Kidney (tissue), 13 donors: ENCODE measurements at regions not wholly inside any gene's neighbourhood (a gene's known extent, or its start where the extent isn't known, plus 50 kb on each side); places are given as distances from the start of the nearest gene placed in this dataset.

Experiments
- DNase-seq, 5 donors: peaks; one replicate each; pipeline ENCODE4 v3.0.0-alpha.2; 2013 to 2020
- FAIRE-seq: peaks from 2 replicates; lab custom pipeline; 2012; peaks lifted over from hg19 to GRCh38; lab: Jason Lieb, UNC
- H3K27ac ChIP-seq, 2 donors: one replicate each; pipeline ENCODE4 v1.7.0; 2013; ENCODE audit warnings: low read depth in 2 of 2, low read length in 2 of 2, inconsistent platforms in 1 of 2
- H3K27me3 ChIP-seq: one replicate; pipeline ENCODE4 v1.7.1; 2013; ENCODE audit warnings: low read length, inconsistent platforms; ENCODE audit not compliant: control insufficient read depth, insufficient read depth
- H3K36me3 ChIP-seq, 3 donors: one replicate each; pipeline versions ENCODE4 v1.7.0 to v1.7.1; 2013; ENCODE audit warnings: low read length in 3 of 3, control low read depth in 1 of 3, inconsistent platforms in 1 of 3; ENCODE audit not compliant: insufficient read depth in 3 of 3, control insufficient read depth in 2 of 3
- H3K4me1 ChIP-seq, 3 donors: one replicate each; pipeline versions ENCODE4 v1.7.0 to v1.7.1; 2013; ENCODE audit warnings: low read length in 3 of 3, inconsistent platforms in 1 of 3, low read depth in 1 of 3; ENCODE audit not compliant: control insufficient read depth in 2 of 3, insufficient read depth in 2 of 3
- H3K4me3 ChIP-seq, 3 donors: one replicate each; pipeline versions ENCODE4 v1.7.0 to v1.8.1; 2013; ENCODE audit warnings: low read length in 3 of 3, control low read depth in 1 of 3, inconsistent platforms in 1 of 3
- H3K9ac ChIP-seq, 3 donors: one replicate each; pipeline versions ENCODE4 v1.7.0 to v1.7.1; 2013; ENCODE audit warnings: low read length in 3 of 3, control low read depth in 1 of 3, inconsistent platforms in 1 of 3
- H3K9me3 ChIP-seq, 3 donors: one replicate each; pipeline versions ENCODE4 v1.7.0 to v1.7.1; 2013; ENCODE audit warnings: low read length in 3 of 3, control low read depth in 1 of 3, inconsistent platforms in 1 of 3; ENCODE audit not compliant: control insufficient read depth in 2 of 3, insufficient read depth in 1 of 3
- intact Hi-C: fragments of 100-400 bp; cut with DNase I; formaldehyde crosslinking; loops from one replicate; pipeline ENCODE4 v1.11.1; 2022
- TF ChIP-seq, protein P1 (sequence below): IDR thresholded peaks from 3 replicates; pipeline ENCODE4 v1.5.1; 2012; ENCODE audit warnings: mild to moderate bottlenecking, moderate library complexity, borderline replicate concordance; ENCODE audit not compliant: insufficient read depth; ENCODE audit errors: extremely low read depth
- donor health status: control.
- donor health status: control.
- donor health status: control.
- donor health status: control.
- donor health status: control.
- donor health status: DM: yes; HTN: yes; CAD: no.
- donor health status: Normal renal cell carcinoma (clear cell type).

DNA sequence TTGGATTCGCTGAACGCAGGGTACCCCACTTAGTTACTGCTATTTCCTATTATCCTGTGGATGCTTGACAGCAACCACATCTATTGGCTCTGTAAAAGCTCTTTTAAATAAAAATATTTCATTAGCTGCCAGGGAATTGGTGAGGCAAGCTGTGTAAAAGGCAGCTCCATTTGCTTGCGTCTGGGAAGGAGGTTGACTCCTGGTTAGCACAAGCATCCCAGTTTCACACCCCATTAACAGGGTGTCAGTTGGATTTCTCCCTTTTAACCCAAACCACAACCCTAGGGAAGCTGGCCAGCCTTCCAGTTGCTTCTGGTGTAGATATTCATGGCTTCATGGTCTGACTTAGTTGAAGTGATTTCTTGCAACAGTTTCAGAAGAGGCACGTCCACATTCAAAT is 151.0 kb downstream of the GPBP1 start:
- Histone ChIP-seq H3K4me3 (no peak overlapping the region), H3K36me3 (no peaks in the 10 kb centered on the region), H3K27me3 (no peaks in the 10 kb centered on the region), H3K9ac (no peak overlapping the region), H3K9me3 (peaks cover 0 to 4% (median 0%) of the 10 kb centered on the region in 3 donors), H3K4me1 (peaks cover 0 to 3% (median 0%) of the 10 kb centered on the region in 3 donors), H3K27ac (no peak overlapping the region)
- intact Hi-C loops = no loop called here
- TF ChIP-seq, protein P1, sequence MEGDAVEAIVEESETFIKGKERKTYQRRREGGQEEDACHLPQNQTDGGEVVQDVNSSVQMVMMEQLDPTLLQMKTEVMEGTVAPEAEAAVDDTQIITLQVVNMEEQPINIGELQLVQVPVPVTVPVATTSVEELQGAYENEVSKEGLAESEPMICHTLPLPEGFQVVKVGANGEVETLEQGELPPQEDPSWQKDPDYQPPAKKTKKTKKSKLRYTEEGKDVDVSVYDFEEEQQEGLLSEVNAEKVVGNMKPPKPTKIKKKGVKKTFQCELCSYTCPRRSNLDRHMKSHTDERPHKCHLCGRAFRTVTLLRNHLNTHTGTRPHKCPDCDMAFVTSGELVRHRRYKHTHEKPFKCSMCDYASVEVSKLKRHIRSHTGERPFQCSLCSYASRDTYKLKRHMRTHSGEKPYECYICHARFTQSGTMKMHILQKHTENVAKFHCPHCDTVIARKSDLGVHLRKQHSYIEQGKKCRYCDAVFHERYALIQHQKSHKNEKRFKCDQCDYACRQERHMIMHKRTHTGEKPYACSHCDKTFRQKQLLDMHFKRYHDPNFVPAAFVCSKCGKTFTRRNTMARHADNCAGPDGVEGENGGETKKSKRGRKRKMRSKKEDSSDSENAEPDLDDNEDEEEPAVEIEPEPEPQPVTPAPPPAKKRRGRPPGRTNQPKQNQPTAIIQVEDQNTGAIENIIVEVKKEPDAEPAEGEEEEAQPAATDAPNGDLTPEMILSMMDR = no peak
- DNase-seq = peak in 1 of 5 donors; percentile 34
- FAIRE-seq = no peak

DNA sequence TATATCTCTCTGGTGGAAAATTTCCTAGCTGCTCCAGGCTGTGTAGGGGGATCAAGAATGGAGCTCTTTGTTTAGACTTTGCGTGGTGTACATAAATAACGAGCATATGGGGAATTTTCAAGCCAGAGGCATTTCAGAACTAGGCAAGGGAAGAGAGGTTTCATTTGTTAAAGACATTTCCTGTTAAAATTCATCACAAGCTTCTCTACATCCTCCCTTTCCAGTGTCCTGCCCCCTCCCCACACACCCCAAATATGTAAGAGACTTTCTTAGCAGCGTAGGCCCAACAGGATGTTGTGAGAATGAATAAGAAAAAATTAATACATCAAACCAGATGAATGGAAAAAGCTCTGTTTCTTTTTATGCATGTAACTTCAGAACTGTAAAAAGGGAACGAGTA is 150.3 kb downstream of the GPBP1 start:
- intact Hi-C loops = no loop called here
- H3K9ac ChIP-seq = no peak overlapping the region
- no peaks in the 10 kb centered on the region for H3K36me3 ChIP-seq
- peaks cover 0 to 4% (median 0%) of the 10 kb centered on the region in 3 donors for H3K9me3 ChIP-seq
- TF ChIP-seq, protein P1 = no peak
- FAIRE-seq (no peak), DNase-seq (peak in 2 of 5 donors; percentile 31 to 77)
- H3K27ac ChIP-seq = no peak overlapping the region
- peaks cover 0 to 3% (median 0%) of the 10 kb centered on the region in 3 donors for H3K4me1 ChIP-seq
- H3K4me3 ChIP-seq = no peak overlapping the region
- no peaks in the 10 kb centered on the region for H3K27me3 ChIP-seq

DNA sequence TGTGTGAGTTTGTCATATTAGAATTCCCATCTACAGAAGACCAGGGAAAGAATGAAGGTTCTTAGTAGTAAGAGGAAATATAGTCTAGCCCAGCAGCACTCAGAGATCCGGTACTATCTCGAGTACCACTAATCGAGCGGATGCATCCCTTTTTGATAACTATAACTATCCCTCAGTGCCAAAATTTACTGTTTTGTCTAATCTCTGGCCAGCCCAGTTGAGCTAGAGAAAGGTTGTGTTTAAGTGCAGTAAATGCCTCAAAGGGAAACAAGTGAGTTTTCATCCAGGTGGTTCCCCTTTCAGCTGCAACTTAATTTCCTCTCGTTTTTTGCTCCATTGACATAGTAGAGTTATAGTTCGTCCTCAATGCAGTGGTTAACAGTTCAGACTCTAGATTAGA is 146.7 kb downstream of the GPBP1 start:
- peaks cover 0 to 6% (median 0%) of the 10 kb centered on the region in 3 donors for H3K4me1 ChIP-seq
- no peak overlapping the region for H3K4me3 ChIP-seq
- DNase-seq (no peak), FAIRE-seq (no peak)
- TF ChIP-seq, protein P1 = no peak
- H3K27ac ChIP-seq = no peak overlapping the region
- H3K9ac ChIP-seq = no peak overlapping the region
- H3K27me3 ChIP-seq = no peaks in the 10 kb centered on the region
- no peaks in the 10 kb centered on the region for H3K9me3 ChIP-seq
- H3K36me3 ChIP-seq = no peaks in the 10 kb centered on the region
- intact Hi-C loops = no loop called here

DNA sequence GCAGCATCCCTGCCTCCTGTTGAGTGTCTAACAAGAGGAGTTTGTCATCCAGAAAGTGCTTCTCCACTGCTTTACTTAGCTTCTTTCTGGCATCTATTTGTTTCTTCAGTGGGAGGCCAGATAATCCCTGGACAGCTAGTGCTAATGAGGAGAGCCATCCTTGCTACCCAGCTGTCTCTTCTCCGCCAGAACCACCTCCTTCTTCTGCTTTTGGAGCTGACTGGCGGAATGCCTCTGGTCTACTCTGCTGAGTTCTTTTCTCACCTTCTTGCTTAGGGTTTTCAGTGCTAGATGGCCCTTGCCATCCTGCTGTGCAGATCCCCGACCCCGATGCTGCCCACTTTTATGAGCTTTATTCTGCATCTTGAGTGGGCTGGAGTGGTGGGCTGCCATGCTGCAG is 145.8 kb downstream of the GPBP1 start:
- TF ChIP-seq, protein P1 = no peak
- H3K9ac ChIP-seq = no peak overlapping the region
- no peaks in the 10 kb centered on the region for H3K36me3 ChIP-seq
- H3K27me3 ChIP-seq = no peaks in the 10 kb centered on the region
- DNase-seq (no peak), FAIRE-seq (no peak)
- intact Hi-C loops = no loop called here
- H3K4me1 ChIP-seq = peaks cover 0 to 5% (median 0%) of the 10 kb centered on the region in 3 donors
- no peak overlapping the region for H3K27ac ChIP-seq
- H3K9me3 ChIP-seq = no peaks in the 10 kb centered on the region
- no peak overlapping the region for H3K4me3 ChIP-seq
